SK-N-MC (cell line): ENCODE measurements at regions not wholly inside any gene's neighbourhood (a gene's known extent, or its start where the extent isn't known, plus 50 kb on each side); places are given as distances from the start of the nearest gene placed in this dataset.

Source experiments
- EZH2 ChIP-seq: fragments of 200-600 bp; sonication (generic); IDR thresholded peaks from one replicate; pipeline ENCODE4 v1.6.1; 2017; ENCODE audit warnings: antibody characterized with exemption
- POLR2AphosphoS5 ChIP-seq: IDR thresholded peaks from 2 replicates; pipeline ENCODE4 v1.6.1; 2012; ENCODE audit warnings: mild to moderate bottlenecking, low read depth, low read length, borderline replicate concordance

DNA sequence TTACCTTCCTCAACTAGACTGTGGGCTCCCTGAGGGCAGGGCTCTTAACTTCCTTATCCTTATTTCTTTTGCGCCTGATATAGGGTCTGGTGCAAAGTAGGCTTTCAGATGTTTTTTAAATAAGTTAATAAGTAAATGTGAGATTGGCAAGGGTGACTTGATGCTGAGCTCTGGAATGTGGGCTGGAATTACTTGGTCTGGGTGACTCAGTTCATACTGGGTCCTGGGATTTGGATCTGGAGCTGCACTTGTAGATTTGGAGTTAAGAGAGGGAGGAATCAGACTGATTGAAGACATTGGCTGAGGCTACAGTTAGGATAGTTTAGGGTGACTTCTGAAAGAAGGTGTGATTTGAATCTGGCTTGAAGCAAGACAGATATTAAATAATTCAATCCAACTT, 190.9 kb downstream of the GIPC2 start:
- TF ChIP-seq POLR2AphosphoS5: no peak
- no peak for TF ChIP-seq EZH2
